Activated CD4-positive, alpha-beta T cell treated with anti-CD3 and anti-CD28 coated beads for 48 hours (primary cell): ENCODE measurements at regions not wholly inside any gene's neighbourhood (a gene's known extent, or its start where the extent isn't known, plus 50 kb on each side); places are given as distances from the start of the nearest gene placed in this dataset.

Experiments
- DNase-seq: peaks from one replicate; pipeline ENCODE4 v3.0.0-alpha.2; 2020

- no peak for DNase-seq
Measured at GRCh38 chr2:136235546-136235945, 117.6 kb upstream of the CXCR4 start.

- no peak for DNase-seq
Measured at GRCh38 chr2:136234261-136234660, 116.3 kb upstream of the CXCR4 start.

GRCh38 chr2:136233298-136233697 is 115.3 kb upstream of the CXCR4 start:
- DNase-seq: no peak

- DNase-seq: no peak
Measured at GRCh38 chr2:136232456-136233172, 114.7 kb upstream of the CXCR4 start.

GRCh38 chr2:136230464-136230863 is 112.5 kb upstream of the CXCR4 start:
- DNase-seq: no peak

- DNase-seq: no peak
Measured at GRCh38 chr2:136226903-136227302, 109.0 kb upstream of the CXCR4 start.

- DNase-seq: no peak
Measured at GRCh38 chr2:136225950-136226835, 108.2 kb upstream of the CXCR4 start.

GRCh38 chr2:136223274-136223673 is 105.3 kb upstream of the CXCR4 start:
- DNase-seq: no peak

- DNase-seq: no peak
Measured at GRCh38 chr2:136222862-136223261, 104.9 kb upstream of the CXCR4 start.

- DNase-seq: no peak
Measured at GRCh38 chr2:136221026-136221425, 103.1 kb upstream of the CXCR4 start.

- no peak for DNase-seq
Measured at GRCh38 chr2:136219963-136220362, 102.0 kb upstream of the CXCR4 start.

- no peak for DNase-seq
Measured at GRCh38 chr2:136219341-136219740, 101.4 kb upstream of the CXCR4 start.

GRCh38 chr2:136217996-136218395 is 100.0 kb upstream of the CXCR4 start:
- no peak for DNase-seq

- DNase-seq: no peak
Measured at GRCh38 chr2:136215908-136216472, 98.0 kb upstream of the CXCR4 start.

- no peak for DNase-seq
Measured at GRCh38 chr2:136215449-136215848, 97.5 kb upstream of the CXCR4 start.

GRCh38 chr2:136214307-136215200 is 96.6 kb upstream of the CXCR4 start:
- no peak for DNase-seq

- DNase-seq: no peak
Measured at GRCh38 chr2:136213836-136214235, 95.9 kb upstream of the CXCR4 start.

GRCh38 chr2:136212426-136213378 is 94.8 kb upstream of the CXCR4 start:
- DNase-seq: no peak

- no peak for DNase-seq
Measured at GRCh38 chr2:136211701-136212100, 93.8 kb upstream of the CXCR4 start.

- DNase-seq: no peak
Measured at GRCh38 chr2:136210822-136211221, 92.9 kb upstream of the CXCR4 start.

- no peak for DNase-seq
Measured at GRCh38 chr2:136210455-136210805, 92.5 kb upstream of the CXCR4 start.
